Smooth muscle cell (in vitro differentiated cells): ENCODE measurements at regions not wholly inside any gene's neighbourhood (a gene's known extent, or its start where the extent isn't known, plus 50 kb on each side); places are given as distances from the start of the nearest gene placed in this dataset.

Source experiments
- DNase-seq: peaks from one replicate; lab custom pipeline; 2025; ENCODE audit not compliant: unreplicated experiment; lab: John Stamatoyannopoulos, UW
- H2AFZ ChIP-seq: fragments of 200-600 bp; sonication (generic); 2 replicates; pipeline ENCODE4 v1.6.0; 2016; ENCODE audit warnings: antibody characterized with exemption, low read depth, mild to moderate bottlenecking
- H3F3A ChIP-seq: fragments of 200-600 bp; sonication (generic); 2 replicates; pipeline ENCODE4 v1.6.0; 2017; ENCODE audit warnings: antibody characterized with exemption, low read depth
- H3K27ac ChIP-seq: fragments of 200-600 bp; sonication (generic); 2 replicates; pipeline ENCODE4 v1.5.1; 2016; ENCODE audit warnings: low read depth, mild to moderate bottlenecking
- H3K27me3 ChIP-seq: fragments of 200-600 bp; sonication (generic); 2 replicates; pipeline ENCODE4 v1.6.1; 2016; ENCODE audit warnings: low read depth, mild to moderate bottlenecking
- H3K36me3 ChIP-seq: fragments of 200-600 bp; sonication (generic); 2 replicates; pipeline ENCODE4 v1.5.1; 2016; ENCODE audit warnings: low read depth
- H3K4me1 ChIP-seq: fragments of 200-600 bp; sonication (generic); 2 replicates; pipeline ENCODE4 v1.5.1; 2016; ENCODE audit warnings: low read depth
- H3K4me2 ChIP-seq: fragments of 200-600 bp; sonication (generic); 2 replicates; pipeline ENCODE4 v1.6.0; 2016; ENCODE audit warnings: mild to moderate bottlenecking
- H3K4me3 ChIP-seq: fragments of 200-600 bp; sonication (generic); 2 replicates; pipeline ENCODE4 v1.5.1; 2016; ENCODE audit warnings: mild to moderate bottlenecking
- H3K79me2 ChIP-seq: fragments of 200-600 bp; sonication (generic); 2 replicates; pipeline ENCODE4 v1.6.0; 2016; ENCODE audit warnings: low read depth, mild to moderate bottlenecking
- H3K9ac ChIP-seq: fragments of 200-600 bp; sonication (generic); 2 replicates; pipeline ENCODE4 v1.6.0; 2016; ENCODE audit warnings: low read depth
- H3K9me3 ChIP-seq: fragments of 200-600 bp; sonication (generic); replicated peaks from 2 replicates; pipeline ENCODE4 v1.5.1; 2016; ENCODE audit warnings: low read depth
- H4K20me1 ChIP-seq: fragments of 200-600 bp; sonication (generic); 2 replicates; pipeline ENCODE4 v1.6.0; 2016; ENCODE audit warnings: low read depth
- CTCF ChIP-seq: fragments of 200-600 bp; sonication (generic); IDR thresholded peaks from 2 replicates; pipeline ENCODE4 v1.5.1; 2017; ENCODE audit warnings: borderline replicate concordance, mild to moderate bottlenecking, antibody characterized with exemption; ENCODE audit not compliant: insufficient read depth, poor library complexity, severe bottlenecking
- WGBS: methylation state at CpG from one replicate; pipeline ENCODE4 v1.1.7; 2016; ENCODE audit warnings: low lambda C conversion rate; 5-methylcytosine and 5-hydroxymethylcytosine counted together

- no peaks in the 10 kb centered on the region for H3K36me3 ChIP-seq
- no peak for TF ChIP-seq CTCF
- no peaks in the 10 kb centered on the region for H3K4me1 ChIP-seq
- H3K4me3 ChIP-seq, result no peak overlapping the region
- no peaks in the 10 kb centered on the region for H3K9me3 ChIP-seq
- no peaks in the 10 kb centered on the region for H3F3A ChIP-seq
- WGBS, result 96% methylated on average over 3 of the region's 3 CpGs
- no peaks in the 10 kb centered on the region for H4K20me1 ChIP-seq
- H3K9ac ChIP-seq, result no peak overlapping the region
- H3K27me3 ChIP-seq, result no peaks in the 10 kb centered on the region
- no peak overlapping the region for H3K27ac ChIP-seq
- no peaks in the 10 kb centered on the region for H3K79me2 ChIP-seq
- H3K4me2 ChIP-seq, result no peak overlapping the region
- DNase-seq, result no peak
- H2AFZ ChIP-seq, result no peak overlapping the region
Observed at GRCh38 chr2:21461754-21462240, 338.0 kb downstream of the TDRD15 start.

GRCh38 chr2:21466341-21466927, 342.7 kb downstream of the TDRD15 start:
- Histone ChIP-seq H2AFZ (no peak overlapping the region), H3K36me3 (no peaks in the 10 kb centered on the region), H4K20me1 (no peaks in the 10 kb centered on the region)

GRCh38 chr2:21467280-21467818, 343.6 kb downstream of the TDRD15 start:
- no peak for DNase-seq
- Histone ChIP-seq H3K36me3 (no peaks in the 10 kb centered on the region), H3K9me3 (no peaks in the 10 kb centered on the region), H4K20me1 (no peaks in the 10 kb centered on the region), H3K27ac (no peak overlapping the region), H3K4me1 (no peaks in the 10 kb centered on the region), H3F3A (no peaks in the 10 kb centered on the region), H3K9ac (no peak overlapping the region), H3K4me2 (no peak overlapping the region), H2AFZ (no peak overlapping the region), H3K4me3 (no peak overlapping the region), H3K27me3 (no peaks in the 10 kb centered on the region), H3K79me2 (no peaks in the 10 kb centered on the region)
- no peak for TF ChIP-seq CTCF
- WGBS, result 84% methylated on average over 1 of the region's 1 CpG

More at GRCh38 chr2:21466341-21466927, 342.7 kb downstream of the TDRD15 start:
- no peak overlapping the region for H3K9ac ChIP-seq
- H3K27ac ChIP-seq, result no peak overlapping the region
- no peaks in the 10 kb centered on the region for H3K4me1 ChIP-seq
- H3K79me2 ChIP-seq, result no peaks in the 10 kb centered on the region
- no peaks in the 10 kb centered on the region for H3K27me3 ChIP-seq
- H3F3A ChIP-seq, result no peaks in the 10 kb centered on the region
- no peak overlapping the region for H3K4me3 ChIP-seq
- no peak overlapping the region for H3K4me2 ChIP-seq
- no peak for DNase-seq
- no peak for TF ChIP-seq CTCF
- H3K9me3 ChIP-seq, result no peaks in the 10 kb centered on the region
- WGBS, result 38% methylated on average over 1 of the region's 1 CpG

- H3K27me3 ChIP-seq, result no peaks in the 10 kb centered on the region
- 98% methylated on average over 2 of the region's 2 CpGs for WGBS
- H2AFZ ChIP-seq, result no peak overlapping the region
- no peak overlapping the region for H3K27ac ChIP-seq
- no peaks in the 10 kb centered on the region for H3K79me2 ChIP-seq
- H3K36me3 ChIP-seq, result no peaks in the 10 kb centered on the region
- no peaks in the 10 kb centered on the region for H3K9me3 ChIP-seq
- no peak overlapping the region for H3K9ac ChIP-seq
- no peaks in the 10 kb centered on the region for H4K20me1 ChIP-seq
- no peak overlapping the region for H3K4me2 ChIP-seq
- H3F3A ChIP-seq, result no peaks in the 10 kb centered on the region
- no peak overlapping the region for H3K4me3 ChIP-seq
- H3K4me1 ChIP-seq, result no peaks in the 10 kb centered on the region
- DNase-seq, result no peak
- TF ChIP-seq CTCF, result no peak
Observed at GRCh38 chr2:21467910-21468309, 344.1 kb downstream of the TDRD15 start.
